Brain microvascular endothelial cell (primary cell): ENCODE measurements at regions not wholly inside any gene's neighbourhood (a gene's known extent, or its start where the extent isn't known, plus 50 kb on each side); places are given as distances from the start of the nearest gene placed in this dataset.
A peak's percentile ranks its signal among the peaks of the same experiment; 100 is the strongest.

Experiments used
- DNase-seq: peaks from one replicate; pipeline ENCODE4 v3.0.0-alpha.2; 2020
- H3K27ac ChIP-seq: fragments of 250-450 bp; sonication (Bioruptor Pico); 2 replicates; pipeline ENCODE4 v1.5.1; 2020; ENCODE audit warnings: mild to moderate bottlenecking, moderate library complexity
- H3K27me3 ChIP-seq: fragments of 250-450 bp; sonication (Bioruptor Pico); replicated peaks from 2 replicates; pipeline ENCODE4 v1.5.1; 2020; ENCODE audit warnings: mild to moderate bottlenecking
- H3K36me3 ChIP-seq: fragments of 250-450 bp; sonication (Bioruptor Pico); replicated peaks from 2 replicates; pipeline ENCODE4 v1.5.1; 2020; ENCODE audit warnings: mild to moderate bottlenecking
- H3K4me3 ChIP-seq: 2 replicates; pipeline ENCODE4 v1.5.1; 2011; ENCODE audit warnings: low read depth, mild to moderate bottlenecking, control low read depth, low read length, moderate library complexity
- in situ Hi-C: cut with HindIII; loops from 2 replicates; pipeline ENCODE4 v1.10.0; 2017; ENCODE audit warnings: low sequenced_read_pairs, low pct_ligation_motif_present
- TF ChIP-seq, protein P1 (sequence below): IDR thresholded peaks from 2 replicates; pipeline ENCODE4 v1.5.1; 2011; ENCODE audit warnings: low read depth, mild to moderate bottlenecking, moderate library complexity, low read length, control low read depth, inconsistent platforms; ENCODE audit errors: missing control alignments

DNA sequence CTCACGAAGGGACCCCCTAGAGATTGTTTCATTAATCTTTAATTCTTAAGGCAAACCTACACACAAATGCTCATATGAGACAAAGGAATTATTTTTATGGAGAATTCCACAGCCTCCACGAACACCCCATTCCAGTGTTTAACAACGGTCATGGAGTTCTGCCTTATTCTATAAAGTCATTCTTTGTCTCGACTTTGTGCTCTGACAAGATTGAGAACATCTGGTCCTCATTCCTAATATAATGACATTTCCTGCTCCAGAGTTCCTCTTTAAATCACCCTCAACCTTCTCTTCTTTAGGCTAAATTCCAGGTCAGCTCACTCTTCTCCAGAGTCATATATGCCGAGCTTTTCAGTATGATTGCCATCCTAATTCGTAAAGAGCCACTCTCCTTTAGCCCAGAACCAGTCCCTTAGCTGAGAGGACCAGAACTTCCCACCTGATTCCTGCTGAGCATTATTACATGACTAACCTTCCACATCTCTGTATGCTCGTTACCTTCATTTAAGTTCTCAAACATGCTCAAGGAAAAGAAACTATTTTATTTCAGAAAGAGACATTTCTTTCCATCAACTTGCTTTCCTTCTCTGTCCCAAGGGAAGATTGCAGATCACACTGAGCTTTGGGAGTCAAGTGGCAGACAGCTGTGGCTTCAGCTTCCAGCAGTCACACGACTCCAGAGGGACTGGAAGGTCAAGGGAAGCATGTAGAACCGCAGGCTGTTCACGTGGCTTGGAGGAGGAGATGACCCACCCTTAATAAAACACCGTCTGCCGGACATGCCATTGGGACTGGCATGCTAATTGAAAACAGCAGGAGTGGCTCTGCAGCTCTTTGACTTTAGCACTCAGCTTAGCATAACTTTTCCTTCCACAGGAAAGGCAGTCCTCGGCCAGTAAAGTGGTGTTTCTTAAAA, 467.1 kb upstream of the HSF2 start:
- Histone ChIP-seq H3K4me3 (no peak overlapping the region), H3K27ac (peak overlapping the region; percentile 25), H3K27me3 (no peaks in the 10 kb centered on the region), H3K36me3 (no peaks in the 10 kb centered on the region)
- DNase-seq: peak; percentile 86
- TF ChIP-seq, protein P1, sequence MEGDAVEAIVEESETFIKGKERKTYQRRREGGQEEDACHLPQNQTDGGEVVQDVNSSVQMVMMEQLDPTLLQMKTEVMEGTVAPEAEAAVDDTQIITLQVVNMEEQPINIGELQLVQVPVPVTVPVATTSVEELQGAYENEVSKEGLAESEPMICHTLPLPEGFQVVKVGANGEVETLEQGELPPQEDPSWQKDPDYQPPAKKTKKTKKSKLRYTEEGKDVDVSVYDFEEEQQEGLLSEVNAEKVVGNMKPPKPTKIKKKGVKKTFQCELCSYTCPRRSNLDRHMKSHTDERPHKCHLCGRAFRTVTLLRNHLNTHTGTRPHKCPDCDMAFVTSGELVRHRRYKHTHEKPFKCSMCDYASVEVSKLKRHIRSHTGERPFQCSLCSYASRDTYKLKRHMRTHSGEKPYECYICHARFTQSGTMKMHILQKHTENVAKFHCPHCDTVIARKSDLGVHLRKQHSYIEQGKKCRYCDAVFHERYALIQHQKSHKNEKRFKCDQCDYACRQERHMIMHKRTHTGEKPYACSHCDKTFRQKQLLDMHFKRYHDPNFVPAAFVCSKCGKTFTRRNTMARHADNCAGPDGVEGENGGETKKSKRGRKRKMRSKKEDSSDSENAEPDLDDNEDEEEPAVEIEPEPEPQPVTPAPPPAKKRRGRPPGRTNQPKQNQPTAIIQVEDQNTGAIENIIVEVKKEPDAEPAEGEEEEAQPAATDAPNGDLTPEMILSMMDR: no peak
- in situ Hi-C loops: no loop called here

DNA sequence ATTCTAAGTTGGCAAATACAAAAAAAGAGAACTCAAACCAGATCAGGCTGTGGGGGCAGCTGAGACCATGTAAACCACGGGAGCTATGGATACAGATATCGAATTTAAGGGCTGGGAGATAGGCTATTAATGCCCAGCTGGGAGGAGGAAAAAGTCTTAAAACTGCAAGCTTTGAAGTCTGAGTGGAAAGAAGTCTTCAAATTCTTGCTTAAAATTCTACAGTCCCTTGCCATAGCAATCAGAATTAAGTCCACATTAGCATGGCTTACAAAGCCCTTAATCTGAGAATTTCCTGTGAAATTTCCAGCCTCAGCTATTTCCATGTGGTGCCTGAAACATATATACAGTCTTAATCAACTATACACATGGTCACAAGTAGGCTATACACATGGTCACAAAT, 465.0 kb upstream of the HSF2 start:
- Histone ChIP-seq H3K36me3 (no peaks in the 10 kb centered on the region), H3K27me3 (no peaks in the 10 kb centered on the region), H3K4me3 (no peak overlapping the region), H3K27ac (no peak overlapping the region)
- in situ Hi-C loops: no loop called here
- TF ChIP-seq, protein P1: no peak
- DNase-seq: no peak

DNA sequence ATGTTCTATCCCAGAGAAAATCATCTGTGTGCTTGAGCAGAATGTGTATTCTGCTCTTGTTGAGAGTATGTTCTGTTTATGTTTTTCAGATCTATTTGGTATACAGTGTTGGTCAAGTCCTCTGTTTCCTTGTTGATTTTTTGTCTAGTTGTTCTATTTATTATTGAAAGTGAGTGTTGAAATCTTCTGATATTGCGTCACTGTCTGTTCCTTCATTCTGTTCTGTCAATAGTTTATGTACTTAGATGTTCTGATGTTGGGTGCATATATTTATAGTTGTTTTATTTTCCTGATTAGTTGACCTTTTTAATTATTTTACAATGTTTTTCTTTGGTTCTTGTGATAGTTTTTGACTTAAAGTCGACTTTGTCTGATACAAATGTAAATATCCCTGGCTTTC, 458.7 kb upstream of the HSF2 start:
- DNase-seq: no peak
- Histone ChIP-seq H3K27me3 (no peaks in the 10 kb centered on the region), H3K4me3 (no peak overlapping the region), H3K27ac (no peak overlapping the region), H3K36me3 (no peaks in the 10 kb centered on the region)
- TF ChIP-seq, protein P1: no peak
- in situ Hi-C loops: no loop called here

DNA sequence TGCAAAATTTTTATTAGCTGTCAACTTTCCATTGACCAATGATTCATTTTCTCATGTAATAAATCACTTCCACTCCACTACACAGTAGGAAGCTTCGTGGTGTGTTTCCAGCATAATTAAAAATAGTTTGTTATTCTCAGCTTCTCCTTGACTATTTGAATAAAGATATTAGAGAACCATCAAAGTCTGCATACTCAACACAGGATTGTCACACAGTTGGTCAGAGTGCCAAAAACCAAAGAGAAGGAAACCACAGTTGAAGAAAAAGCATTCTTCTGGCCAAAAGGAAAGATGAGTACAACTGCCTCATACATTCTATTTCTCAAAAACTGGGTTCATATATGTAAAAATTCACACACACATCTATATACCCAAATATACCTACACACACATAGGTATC, 455.1 kb upstream of the HSF2 start:
- H3K4me3 ChIP-seq: no peak overlapping the region
- no peaks in the 10 kb centered on the region for H3K36me3 ChIP-seq
- in situ Hi-C loops: no loop called here
- H3K27me3 ChIP-seq: no peaks in the 10 kb centered on the region
- TF ChIP-seq, protein P1: no peak
- DNase-seq: no peak
- H3K27ac ChIP-seq: no peak overlapping the region

DNA sequence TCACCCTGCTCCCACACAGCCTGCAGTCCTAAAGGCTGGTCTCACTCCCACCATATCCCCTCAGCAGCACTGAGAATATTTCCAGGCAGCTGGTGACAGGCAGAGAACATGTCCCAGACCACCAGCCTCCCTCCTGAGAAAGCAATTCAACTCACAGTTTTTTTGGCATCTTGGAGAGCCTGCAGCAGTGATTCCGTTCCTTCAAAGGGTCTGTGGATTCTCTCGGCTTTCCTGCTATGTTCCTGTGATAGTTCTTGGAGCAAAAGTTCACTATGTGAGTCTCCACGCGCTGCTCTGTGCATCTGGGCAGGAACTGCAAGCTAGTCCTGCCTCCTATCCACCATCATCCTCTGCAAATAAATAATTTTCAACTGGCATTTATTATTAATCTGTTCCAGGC, 448.3 kb upstream of the HSF2 start:
- DNase-seq: no peak
- Histone ChIP-seq H3K27ac (no peak overlapping the region), H3K36me3 (no peaks in the 10 kb centered on the region), H3K4me3 (no peak overlapping the region), H3K27me3 (no peaks in the 10 kb centered on the region)
- TF ChIP-seq, protein P1: no peak
- in situ Hi-C loops: no loop called here
